ENCODE measurements at regions not wholly inside any gene's neighbourhood (a gene's known extent, or its start where the extent isn't known, plus 50 kb on each side); places are given as distances from the start of the nearest gene placed in this dataset.

DNA sequence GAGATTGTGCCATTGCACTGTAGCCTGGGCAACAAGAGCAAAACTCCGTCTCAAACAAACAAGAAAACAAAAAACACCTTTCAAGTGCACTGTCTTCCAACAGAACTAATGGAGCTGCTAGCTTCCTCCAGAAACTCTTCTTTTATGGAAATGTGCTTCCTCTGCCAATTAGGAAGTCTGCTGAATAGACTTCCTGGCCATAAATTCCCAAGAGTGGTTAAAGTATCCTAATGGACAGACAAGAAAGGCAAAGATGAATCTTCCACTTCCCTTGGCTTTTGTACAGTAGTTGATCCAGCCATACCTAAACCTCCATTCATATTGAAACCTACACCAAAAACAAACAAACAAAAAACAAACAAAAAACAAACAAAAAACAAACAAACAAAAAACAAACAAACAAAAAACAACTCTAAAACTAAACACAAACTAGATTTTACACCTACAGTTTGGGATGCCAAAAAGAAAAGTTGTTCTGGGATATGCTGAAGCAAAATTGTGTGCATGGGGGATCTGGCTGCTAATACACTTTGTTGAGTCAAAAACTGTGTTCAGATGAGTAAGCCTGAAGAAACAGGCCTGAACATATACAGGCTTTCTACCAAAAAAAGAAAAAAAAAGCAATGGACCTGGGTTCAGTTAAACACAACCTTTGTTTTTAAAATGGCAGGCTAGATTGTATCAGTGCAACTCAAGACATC lies 59.8 kb upstream of the CARMIL1 start:
- TF ChIP-seq, protein P1, sequence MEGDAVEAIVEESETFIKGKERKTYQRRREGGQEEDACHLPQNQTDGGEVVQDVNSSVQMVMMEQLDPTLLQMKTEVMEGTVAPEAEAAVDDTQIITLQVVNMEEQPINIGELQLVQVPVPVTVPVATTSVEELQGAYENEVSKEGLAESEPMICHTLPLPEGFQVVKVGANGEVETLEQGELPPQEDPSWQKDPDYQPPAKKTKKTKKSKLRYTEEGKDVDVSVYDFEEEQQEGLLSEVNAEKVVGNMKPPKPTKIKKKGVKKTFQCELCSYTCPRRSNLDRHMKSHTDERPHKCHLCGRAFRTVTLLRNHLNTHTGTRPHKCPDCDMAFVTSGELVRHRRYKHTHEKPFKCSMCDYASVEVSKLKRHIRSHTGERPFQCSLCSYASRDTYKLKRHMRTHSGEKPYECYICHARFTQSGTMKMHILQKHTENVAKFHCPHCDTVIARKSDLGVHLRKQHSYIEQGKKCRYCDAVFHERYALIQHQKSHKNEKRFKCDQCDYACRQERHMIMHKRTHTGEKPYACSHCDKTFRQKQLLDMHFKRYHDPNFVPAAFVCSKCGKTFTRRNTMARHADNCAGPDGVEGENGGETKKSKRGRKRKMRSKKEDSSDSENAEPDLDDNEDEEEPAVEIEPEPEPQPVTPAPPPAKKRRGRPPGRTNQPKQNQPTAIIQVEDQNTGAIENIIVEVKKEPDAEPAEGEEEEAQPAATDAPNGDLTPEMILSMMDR (IDR thresholded peaks at IDR 0.05), result no peak
- no peak for TF ChIP-seq ZFX (IDR thresholded peaks at IDR 0.05; ENCODE audit: borderline replicate concordance)
